ENCODE measurements at regions not wholly inside any gene's neighbourhood (a gene's known extent, or its start where the extent isn't known, plus 50 kb on each side); places are given as distances from the start of the nearest gene placed in this dataset.
"Not testable (repeated sequence)": the region's sequence is repeated elsewhere in the genome, so short reads cannot be mapped to it uniquely, and the experiment has no call there.

GRCh38 chr16:88161623-88162275, 210.5 kb downstream of the BANP start:
- not testable (repeated sequence) for DNase-seq (ENCODE audit: low read depth in 4 of 4, low spot score in 2 of 4)

GRCh38 chr16:88162778-88163177, 211.5 kb downstream of the BANP start:
- not testable (repeated sequence) for DNase-seq (ENCODE audit: low read depth in 4 of 4, low spot score in 2 of 4)

DNA sequence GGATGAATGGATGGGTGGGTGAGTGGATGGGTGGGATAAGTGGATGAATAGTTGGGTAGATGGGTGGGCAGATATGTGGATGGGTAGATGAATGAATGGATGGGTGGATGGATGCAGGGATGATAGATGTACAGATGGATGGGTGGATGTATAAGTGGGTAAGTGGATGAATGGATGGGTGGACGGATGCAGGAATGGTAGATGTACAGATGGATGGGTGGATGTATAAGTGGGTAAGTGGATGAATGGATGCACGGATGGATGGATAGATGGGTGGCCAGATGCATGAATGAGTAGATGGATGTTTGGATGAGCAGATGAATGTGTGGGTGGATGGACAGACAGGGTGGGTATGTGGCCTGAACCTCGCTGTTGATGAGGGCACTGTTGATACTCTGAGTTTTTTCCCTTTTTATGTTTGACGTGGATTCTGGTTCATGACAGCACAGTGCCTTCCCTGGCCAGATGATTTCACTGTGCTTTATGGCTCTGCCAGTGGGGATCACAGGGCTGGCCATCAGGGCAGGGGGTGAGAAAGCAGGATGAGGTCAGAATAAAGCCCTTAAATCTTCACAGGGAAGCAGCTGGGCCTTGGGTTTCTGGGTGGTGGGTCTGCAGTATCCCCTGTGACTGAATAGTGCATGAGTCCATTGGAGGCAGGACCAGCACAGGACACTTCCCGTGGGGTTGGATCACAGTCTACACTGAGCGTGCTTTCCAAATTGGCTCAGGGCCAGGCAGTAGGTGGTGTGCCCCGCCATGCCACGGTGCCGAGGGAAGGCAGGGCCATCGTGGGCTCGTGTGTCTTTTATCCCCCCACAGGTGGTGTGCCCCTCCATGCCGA, 213.2 kb downstream of the BANP start:
- DNase-seq (ENCODE audit: low read depth in 4 of 4, low spot score in 2 of 4) = not testable (repeated sequence)

GRCh38 chr16:88165040-88165544, 213.9 kb downstream of the BANP start:
- DNase-seq (ENCODE audit: low read depth in 4 of 4, low spot score in 2 of 4) = not testable (repeated sequence)

- not testable (repeated sequence) for DNase-seq (ENCODE audit: low read depth in 4 of 4, low spot score in 2 of 4)
Measured at GRCh38 chr16:88165683-88166082, 214.4 kb downstream of the BANP start.

GRCh38 chr16:88166209-88166773, 215.1 kb downstream of the BANP start:
- not testable (repeated sequence) for DNase-seq (ENCODE audit: low read depth in 4 of 4, low spot score in 2 of 4)

- not testable (repeated sequence) for DNase-seq (ENCODE audit: low read depth in 4 of 4, low spot score in 2 of 4)
Measured at GRCh38 chr16:88167798-88168556, 214.8 kb upstream of the ZNF469 start.

- DNase-seq (ENCODE audit: low read depth in 4 of 4, low spot score in 2 of 4) = not testable (repeated sequence)
Measured at GRCh38 chr16:88168557-88168949, 214.2 kb upstream of the ZNF469 start.

- not testable (repeated sequence) for DNase-seq (ENCODE audit: low read depth in 4 of 4, low spot score in 2 of 4)
Measured at GRCh38 chr16:88169136-88169830, 213.5 kb upstream of the ZNF469 start.

GRCh38 chr16:88169831-88170165, 213.0 kb upstream of the ZNF469 start:
- not testable (repeated sequence) for DNase-seq (ENCODE audit: low read depth in 4 of 4, low spot score in 2 of 4)

GRCh38 chr16:88170528-88170991, 212.2 kb upstream of the ZNF469 start:
- no peak for DNase-seq (ENCODE audit: low read depth in 4 of 4, low spot score in 2 of 4)

- not testable (repeated sequence) for DNase-seq (ENCODE audit: low read depth in 4 of 4, low spot score in 2 of 4)
Measured at GRCh38 chr16:88171126-88171525, 211.6 kb upstream of the ZNF469 start.

DNA sequence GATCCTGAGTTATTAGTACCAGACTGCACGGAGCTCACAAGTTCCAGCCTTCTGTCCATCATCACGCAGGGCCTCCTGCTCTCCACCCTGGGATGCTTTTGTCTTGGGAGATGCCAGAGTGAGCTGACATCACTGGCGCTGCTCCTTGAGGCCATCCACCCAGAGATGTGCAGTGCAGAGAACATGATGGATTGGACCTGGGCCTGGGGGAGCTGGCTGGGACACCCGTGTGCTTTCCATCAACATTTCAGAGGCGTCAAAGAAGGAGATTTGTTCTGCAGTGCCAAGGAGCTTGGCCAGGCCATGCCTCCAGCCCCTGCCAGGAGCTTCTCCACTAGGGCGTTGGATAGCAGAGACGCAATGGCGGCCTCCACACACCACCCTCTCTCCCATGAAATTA, 206.6 kb upstream of the ZNF469 start:
- not testable (repeated sequence) for DNase-seq (ENCODE audit: low read depth in 4 of 4, low spot score in 2 of 4)

DNA sequence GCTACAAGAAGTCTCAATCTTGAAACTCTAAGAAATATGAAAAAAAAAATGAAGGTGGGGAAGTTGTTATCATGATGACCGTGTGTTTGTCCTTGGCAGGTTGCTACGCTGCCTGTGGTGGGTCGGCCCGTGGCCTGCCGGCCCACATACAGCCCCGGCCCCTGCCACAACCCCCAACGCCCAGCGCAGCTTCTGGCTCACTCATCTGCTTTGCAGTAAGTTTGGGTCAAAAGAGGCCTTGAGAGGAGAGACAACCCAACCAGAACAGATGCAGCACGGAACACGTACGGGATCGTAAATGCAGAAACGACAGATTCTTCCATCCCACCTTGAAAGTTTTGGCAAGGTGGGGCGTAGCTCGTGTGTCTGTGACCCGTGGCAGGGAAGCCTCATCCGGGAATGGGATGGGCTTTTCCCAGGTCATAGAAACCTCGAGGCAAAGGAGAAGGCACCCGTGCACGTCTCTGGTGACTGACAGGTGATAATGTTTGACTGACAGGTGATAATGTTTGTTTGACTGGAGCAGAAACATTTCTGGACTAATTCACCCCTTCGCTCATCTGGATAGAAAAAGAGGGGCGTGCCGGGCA, 206.1 kb upstream of the ZNF469 start:
- not testable (repeated sequence) for DNase-seq (ENCODE audit: low read depth in 4 of 4, low spot score in 2 of 4)

DNA sequence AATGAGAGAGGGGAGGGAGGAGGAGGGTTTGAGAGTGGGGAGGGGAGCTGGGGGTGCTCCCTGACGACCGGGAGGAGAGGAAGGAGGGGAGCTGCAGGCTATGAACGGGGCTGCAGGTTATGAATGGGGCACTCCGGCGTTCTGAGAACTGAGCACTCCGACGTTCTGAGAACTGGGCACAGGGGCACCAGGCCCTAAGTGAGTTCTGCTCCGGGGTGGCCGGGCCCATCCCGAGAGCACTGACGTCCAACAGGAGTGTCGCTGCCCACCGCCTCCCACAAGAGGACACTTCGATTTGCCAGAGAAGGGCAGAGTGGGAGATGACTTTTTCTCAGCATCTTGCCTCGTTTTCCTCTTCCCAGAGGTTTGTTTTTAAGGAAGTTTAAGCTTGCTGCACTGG, 204.5 kb upstream of the ZNF469 start:
- not testable (repeated sequence) for DNase-seq (ENCODE audit: low read depth in 4 of 4, low spot score in 2 of 4)

- DNase-seq (ENCODE audit: low read depth in 4 of 4, low spot score in 2 of 4) = not testable (repeated sequence)
Measured at GRCh38 chr16:88178896-88179295, 203.9 kb upstream of the ZNF469 start.

DNA sequence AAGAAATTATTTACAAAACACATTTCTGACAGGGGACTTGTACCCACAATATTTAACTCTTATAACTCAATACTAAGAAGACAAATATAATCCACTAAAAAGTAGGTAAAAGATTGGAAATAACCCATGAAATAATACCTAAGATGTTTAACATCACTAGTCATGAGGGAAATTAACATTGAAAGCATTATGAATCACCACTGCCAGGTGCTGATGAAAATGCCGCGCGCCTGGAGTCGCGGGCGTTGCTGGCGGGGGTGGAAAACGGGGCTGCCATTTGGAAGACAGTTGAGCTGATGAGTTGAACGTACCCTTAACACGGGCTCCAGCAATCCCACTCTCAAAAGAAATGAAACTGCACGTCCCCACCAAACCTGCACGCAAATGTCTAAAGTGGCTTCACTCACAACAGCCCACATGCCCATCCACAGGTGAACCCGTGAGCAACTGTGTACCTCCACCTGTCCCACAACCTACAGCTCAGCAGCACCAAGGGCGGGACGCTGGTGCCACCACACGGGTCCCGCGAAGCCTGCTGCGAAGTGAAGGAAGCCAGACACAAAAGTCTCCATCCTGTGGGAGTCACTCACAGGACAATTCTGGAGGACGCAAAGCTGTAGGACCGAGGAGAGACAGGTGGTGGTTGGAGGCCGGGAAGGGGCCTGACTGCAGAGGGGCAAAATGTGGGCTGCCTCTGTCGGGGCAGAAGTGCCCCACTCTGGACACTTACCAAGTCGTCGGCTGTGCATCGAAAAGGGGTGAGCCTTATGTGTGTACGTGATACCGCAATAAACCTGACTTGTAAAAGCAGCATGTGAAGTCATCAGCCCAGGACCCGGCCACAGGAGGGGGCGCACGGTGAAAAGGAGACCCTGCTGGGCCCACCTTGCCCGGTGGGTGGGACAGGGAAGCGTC, 199.5 kb upstream of the ZNF469 start:
- DNase-seq (ENCODE audit: low read depth in 4 of 4, low spot score in 2 of 4) = not testable (repeated sequence)

DNA sequence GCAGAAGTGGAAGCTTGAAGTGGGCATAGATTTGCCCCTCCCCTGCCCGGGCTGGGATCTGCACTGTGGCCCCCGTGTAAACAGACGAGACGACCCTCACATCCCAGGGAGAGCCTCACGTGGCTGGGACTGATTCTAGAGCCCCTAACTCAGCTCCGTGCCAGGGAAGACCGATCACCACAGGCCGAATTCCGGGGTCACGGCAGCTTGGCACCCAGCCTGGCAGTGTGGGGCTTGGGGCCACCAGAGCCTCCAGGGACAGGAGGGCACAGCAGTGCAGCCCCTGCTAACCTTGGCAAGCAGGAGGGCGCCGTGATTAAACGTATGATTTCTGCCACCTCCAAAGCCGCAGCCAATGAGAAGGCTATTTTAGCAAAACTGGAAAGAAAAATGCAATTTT, 198.7 kb upstream of the ZNF469 start:
- not testable (repeated sequence) for DNase-seq (ENCODE audit: low read depth in 4 of 4, low spot score in 2 of 4)
